ENCODE measurements at regions not wholly inside any gene's neighbourhood (a gene's known extent, or its start where the extent isn't known, plus 50 kb on each side); places are given as distances from the start of the nearest gene placed in this dataset.
"Not testable (repeated sequence)": the region's sequence is repeated elsewhere in the genome, so short reads cannot be mapped to it uniquely, and the experiment has no call there.

DNA sequence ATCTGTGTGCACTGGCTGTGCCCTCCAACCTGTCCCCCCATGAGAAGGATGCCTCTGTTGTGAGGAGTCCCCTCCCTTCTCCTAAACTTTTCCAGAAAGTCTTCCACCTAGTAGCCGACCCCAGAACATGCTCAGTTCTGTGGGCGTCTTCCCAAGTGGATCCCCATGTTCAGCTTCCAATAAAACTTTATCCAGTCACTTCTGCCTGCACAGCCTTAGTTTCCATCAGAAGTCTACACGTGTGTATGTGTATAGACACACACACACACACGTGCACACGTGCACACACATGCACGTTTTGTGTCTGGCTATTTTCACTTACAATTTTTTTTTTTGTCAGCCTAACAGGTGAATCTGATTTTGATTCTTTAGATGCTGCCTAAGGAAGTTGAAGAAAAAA is 115.1 kb downstream of the RTP5 start:
- no peak for DNase-seq

DNA sequence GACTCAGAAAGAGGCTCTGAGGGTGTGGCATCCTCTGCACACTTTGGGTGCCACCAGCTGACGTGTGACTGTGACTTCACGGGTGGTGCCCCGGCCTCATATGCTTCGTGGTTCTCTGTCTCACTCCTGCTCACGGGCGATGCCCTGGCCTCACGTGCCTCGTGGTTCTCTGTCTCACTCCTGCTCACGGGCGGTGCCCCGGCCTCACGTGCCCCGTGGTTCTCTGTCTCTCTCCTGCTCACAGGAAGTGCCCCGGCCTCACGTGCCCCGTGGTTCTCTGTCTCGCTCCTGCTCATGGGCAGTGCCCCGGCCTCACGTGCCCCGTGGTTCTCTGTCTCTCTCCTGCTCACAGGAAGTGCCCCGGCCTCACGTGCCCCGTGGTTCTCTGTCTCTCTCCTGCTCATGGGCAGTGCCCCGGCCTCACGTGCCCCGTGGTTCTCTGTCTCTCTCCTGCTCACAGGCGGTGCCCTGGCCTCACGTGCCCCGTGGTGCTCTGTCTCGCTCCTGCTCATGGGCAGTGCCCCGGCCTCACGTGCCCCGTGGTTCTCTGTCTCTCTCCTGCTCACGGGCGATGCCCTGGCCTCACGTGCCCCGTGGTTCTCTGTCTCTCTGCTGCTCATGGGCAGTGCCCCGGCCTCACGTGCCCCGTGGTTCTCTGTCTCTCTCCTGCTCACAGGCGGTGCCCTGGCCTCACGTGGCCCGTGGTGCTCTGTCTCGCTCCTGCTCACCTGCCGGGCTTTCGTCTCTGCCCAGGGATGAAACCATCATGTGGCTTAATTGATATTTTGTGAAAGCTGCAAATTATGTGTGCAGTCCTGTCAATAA is 115.8 kb downstream of the RTP5 start:
- peak; percentile 15 for DNase-seq

DNA sequence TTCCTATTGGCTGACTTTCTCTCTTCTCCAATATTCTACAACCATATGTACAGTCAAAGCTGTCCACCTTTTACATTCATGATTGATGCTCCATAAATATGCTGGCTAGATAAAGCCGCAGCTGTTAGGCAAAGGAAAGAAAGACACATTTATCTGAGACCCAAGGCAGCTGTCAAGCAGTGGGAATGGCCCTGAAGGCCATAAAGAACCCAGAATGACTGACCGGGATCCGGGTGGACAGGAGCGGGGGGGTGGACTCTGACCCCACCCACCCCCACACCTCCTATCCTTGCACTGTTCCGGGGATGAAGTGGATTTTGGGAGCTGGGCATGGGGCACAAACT is 116.4 kb downstream of the RTP5 start:
- DNase-seq, result no peak

DNA sequence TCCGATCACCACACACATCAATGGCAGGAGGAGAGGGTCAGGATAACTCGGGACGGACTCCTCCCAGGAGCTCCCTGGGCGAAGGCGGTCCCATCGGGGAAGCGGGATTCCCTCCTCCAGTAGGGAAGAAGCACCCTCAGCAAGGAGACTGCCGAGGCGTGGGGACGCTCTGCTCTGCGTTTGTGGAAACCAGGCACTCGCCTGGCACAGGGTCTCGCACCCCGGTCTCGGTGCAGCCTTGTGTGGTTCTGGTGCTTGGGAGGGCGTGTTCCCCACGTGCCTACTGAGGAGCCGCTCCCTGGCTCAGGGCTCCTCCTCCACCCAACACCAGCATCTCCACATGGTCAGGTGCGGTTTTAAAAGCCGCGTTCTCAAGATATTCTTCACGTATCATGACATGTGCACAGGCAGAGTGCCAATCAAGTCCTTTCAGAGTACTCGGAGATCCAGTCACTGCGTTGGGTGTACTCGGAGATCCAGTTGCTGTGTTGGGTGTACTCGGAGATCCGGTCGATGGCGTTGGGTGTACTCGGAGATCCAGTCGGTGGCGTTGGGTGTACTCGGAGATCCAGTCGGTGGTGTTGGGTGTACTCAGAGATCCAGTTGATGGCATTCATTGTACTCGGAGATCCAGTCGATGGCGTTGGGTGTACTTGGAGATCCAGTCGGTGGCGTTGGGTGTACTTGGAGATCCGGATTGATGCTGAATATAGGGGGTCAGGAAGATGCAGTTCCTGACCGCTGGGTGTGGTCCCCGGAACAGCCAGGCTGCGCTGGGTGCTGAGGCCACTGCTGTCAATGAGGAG is 117.5 kb downstream of the RTP5 start:
- DNase-seq, result no peak

DNA sequence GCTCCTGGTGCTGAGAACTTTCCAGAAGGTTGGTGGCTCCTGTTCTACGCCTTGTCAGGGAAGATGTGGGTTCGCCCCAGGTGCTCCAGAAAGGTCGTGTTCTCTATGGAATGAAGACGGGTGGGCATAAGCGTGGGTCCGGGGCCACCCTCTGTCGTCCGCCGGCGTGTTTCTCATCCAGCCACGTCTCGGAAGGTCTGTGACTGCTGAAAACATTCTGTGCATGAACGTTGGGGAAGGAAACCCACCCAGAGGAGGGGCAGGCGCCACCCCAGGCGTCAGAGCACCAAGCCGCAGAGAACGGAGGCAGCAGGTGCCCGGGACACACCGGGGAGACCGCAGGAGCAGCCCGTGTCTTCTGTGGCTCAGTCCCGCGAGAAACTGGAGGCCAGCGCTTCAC is 118.2 kb downstream of the RTP5 start:
- no peak for DNase-seq

DNA sequence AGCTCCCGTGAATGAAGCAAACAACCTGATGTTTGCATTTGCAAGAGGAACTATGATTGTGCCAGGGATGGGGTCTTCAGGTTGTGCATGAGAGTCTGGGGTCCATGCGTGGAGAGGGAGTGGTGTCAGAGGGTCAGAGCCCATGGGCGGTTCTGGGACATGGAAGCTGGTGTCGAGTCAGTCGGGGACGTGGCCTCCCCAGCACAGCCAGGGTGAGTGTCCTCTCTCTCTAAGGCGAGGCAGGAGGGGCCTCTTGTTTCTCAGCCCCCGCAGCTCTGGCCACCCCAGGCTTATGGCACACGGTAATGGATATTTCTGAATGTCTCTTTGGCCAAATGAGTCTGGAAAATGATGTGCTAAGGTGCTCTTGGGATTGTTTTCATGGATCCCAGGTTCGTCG is 118.6 kb downstream of the RTP5 start:
- no peak for DNase-seq

DNA sequence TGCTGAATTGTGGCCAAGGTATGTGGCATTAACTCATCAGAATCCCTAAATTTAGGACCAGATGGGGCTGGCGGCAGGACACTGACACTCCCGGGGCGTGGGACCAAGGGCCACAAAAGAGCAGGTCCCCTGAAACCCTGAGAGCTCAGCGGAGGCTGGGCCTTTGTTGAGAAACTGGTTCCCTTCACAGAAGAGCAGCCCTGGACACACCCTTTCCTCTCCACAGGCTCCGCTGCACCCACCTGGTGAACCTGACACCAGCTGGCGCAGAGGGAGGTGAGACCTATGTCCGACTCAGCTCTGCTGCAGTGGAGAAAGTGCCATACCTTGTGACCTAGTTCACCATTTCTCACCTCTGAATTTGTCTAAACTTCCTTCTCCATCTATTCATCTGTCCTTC is 119.5 kb downstream of the RTP5 start:
- DNase-seq, result no peak

DNA sequence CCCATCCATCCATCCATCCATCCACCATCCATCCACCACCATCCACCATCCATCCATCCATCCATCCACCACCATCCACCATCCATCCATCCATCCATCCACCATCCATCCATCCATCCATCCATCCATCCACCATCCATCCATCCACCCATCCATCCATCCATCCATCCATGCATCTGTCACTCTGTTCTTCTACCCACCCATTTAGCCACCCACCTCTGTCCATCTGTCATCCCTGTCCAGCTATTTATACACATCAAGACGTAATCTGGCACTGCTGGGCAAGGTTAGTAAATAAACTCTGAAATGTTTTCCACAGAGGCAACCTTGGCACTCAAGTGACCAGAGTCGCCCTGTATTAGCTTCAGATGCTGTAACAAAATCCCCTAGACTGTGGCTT is 120.9 kb downstream of the RTP5 start:
- no peak for DNase-seq

DNA sequence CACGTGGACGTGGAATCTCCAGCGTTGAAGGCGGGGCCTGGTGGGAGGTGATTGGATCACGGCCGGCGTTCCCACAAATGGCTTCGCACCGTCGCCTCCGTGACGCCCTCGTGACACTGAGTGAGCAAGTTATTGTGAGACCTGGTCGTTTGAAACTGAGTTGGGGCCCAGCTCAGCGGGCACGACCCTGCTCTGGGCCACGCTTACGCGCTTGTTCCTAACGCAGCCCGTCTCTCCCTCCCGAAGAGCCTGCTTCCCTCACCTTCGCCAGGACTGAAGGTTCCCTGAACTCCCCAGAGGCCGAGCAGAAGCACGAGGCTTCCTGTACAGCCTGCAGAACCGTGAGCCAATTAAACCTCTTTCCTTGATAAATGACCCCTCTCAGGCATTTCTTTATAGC is 121.8 kb downstream of the RTP5 start:
- DNase-seq, result no peak

DNA sequence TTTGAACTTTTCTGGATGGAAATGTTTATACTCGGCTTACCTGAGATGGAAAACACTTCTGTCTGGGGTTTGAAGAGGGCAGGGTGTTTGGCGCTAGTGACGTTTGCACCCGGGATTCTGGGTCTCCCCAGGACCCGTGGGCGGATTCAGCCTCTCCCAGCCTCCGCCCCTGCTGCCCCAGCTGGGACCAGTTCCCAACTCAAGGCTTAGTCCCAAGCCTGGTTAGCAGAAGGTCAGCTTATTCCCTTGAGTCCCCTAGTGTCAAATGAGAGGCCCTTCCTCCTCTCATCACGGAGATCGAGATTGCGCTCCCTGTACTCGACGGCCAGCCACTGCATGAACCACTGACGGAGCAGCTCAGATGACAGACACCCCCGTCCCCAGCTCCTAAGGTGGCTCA is 123.2 kb downstream of the RTP5 start:
- DNase-seq, result no peak

DNA sequence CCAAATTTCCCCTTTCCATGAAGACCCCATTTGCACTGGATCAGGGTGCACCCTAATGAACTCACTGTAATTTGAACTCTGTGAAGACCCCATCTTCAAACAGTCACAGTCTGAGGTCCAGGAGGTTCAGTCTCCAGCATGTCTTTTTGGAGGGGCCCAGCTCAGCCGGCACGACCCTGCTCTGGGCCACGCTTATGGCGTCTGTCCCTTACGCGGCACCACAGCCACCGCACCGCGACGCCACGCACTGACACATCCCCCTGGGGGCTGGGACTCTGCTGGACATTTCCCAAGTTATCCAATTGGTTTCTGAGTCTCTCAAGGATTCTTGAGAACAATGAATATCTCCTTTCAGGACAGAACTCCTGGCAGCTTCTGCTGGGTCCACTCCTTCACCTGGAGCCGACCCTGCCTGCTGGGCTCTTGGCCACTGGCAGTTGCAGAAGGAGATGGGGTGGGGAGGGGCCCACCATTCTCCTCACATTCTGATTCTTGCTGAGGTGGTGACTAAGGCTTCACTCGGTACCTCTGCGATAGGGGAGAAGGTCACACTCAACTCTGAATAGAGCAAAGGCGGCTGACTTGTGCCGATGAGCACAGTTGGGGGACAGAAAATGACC is 124.0 kb downstream of the RTP5 start:
- no peak for DNase-seq

DNA sequence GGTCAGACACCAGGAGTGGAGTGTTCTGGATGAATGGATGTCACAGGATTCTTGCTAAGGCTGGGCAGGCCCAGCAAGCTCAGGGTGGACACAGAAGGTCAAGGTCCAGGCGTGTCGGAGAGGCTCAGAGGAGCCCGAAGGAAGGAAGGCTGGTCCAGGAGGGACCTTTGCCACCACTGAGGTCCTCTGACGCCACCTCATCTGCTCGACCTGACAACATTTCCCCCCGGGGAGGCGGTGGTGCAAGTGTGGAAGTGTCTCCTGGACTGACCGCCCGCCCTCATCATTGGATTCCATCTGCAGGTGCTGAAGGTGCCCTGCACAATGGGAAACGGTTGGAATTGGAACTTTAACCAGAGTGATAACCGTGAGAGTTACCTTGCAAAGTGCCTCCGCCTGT is 124.6 kb downstream of the RTP5 start:
- no peak for DNase-seq

DNA sequence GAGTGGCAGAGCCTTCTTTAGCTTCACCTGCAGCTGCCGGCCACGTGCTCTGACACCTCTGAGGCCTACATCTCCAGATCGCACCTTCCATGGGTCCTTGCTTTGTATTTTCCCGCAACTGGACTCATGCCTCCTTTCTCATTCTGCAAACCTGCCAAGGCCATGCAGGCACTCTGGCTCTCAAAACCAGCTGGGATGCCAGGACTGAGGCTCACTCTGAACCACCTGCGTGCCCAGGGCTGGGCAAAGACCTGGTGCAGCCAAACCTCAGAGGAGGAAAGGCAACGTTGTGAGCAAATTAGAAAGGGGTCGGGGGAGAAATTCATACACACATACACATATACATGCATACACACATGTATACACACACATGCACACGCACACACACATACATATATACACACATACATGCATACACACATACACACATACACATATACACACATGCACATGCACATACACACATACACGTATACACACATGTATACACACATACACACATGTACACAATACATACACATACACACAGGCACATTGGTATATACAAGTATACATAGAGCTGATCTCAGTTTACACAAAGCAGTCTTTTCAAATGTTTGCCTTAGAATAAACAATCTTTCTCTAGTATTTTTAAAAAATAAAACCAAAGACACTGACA is 125.2 kb downstream of the RTP5 start:
- DNase-seq, result no peak

DNA sequence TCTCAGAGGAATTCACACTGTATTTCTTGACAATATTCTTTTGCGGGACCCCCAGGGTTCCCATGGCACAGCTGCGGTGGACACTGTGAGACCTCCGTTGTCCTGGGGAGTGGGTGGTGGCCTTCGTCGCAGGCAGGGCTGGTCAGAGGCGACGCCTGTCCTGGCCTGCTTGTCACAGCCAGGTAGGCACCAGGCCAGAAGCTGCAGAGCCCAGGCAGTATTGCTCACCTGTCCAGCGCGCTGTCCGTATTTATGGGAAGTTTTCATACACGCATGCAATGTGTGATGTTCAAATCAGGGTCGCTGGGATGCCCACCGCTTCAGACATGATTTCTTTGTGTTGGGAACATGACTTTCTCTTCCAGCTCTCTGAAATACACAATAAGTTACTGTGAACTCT is 126.6 kb downstream of the RTP5 start:
- no peak for DNase-seq

DNA sequence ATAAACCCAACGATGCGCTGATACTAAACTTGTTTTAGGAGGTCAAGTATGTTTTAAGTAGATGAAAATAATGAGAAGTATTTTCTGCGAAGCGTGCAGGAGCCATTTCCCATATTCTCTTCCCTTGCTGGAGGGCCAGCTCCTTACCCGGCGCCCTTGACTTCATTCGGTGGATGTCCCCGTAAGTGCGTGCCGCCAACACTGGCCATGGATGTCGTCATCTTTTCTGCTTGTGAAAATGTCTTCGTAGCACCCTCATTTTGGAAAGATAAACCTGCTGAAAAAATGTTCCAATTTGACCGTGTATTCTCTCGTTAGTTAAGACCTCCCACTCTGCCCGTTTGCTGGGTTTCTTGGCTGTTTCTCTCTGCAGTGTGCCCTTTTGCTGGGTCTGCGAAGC is 127.5 kb downstream of the RTP5 start:
- DNase-seq, result no peak

DNA sequence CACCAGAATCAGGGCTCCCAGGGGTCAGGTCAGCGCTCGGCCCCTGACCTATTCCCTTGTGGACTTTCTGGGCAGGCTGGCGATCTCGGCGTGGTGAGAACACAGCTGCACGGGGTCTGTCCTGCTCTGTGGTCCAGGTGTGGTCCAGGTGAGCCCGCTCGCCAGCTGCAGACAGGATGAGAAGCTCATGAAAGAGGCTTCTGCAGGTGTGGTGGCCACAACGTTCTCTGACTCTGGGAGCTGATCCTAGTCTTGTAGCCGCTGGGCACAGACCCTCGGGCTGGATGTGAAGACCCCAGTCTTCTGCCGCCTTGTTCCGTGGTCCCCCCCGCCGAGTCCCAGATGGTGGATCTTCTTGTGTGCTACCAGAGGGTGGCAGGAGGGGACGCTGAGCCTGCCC is 129.7 kb downstream of the RTP5 start:
- DNase-seq, result no peak

DNA sequence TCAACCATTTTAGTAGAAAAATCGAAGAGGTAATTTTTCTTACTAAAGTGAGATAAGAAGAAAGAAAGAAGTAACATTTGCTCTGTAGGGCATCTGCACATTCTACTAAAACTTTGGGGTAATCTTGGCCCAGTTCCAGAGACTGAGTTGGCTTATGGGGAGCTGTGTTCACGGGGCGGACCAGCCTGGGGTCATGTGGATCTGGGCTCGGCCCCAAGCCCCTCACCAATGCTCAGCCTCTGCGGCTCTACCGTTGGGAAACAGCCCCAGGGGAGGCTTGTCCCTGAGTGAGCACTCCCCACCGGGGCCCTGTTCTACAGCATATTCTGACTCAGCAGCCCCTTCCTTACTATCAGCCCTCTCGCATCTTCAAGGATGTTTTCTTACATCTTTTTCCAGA is 132.3 kb downstream of the RTP5 start:
- no peak for DNase-seq

DNA sequence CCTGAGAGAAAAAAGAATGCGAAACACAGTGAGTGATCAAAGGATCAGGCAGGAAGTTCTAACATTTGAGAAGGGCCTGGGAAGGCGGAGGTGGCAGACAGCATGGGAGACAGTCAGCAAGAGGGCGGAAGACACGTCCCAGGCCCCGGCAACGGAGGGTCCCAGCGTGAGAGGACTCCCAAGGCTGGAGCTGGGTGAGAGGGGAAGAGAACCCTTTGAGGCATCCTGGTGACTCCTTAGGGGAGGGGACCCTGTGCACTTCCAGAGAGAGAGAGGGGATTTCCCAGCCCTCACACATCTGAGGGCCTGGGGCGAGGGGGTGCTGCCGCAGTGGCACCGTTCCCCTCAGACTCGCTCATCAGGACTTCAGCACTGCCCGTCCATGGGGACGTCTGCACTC is 133.4 kb downstream of the RTP5 start:
- peak; percentile 8 for DNase-seq

DNA sequence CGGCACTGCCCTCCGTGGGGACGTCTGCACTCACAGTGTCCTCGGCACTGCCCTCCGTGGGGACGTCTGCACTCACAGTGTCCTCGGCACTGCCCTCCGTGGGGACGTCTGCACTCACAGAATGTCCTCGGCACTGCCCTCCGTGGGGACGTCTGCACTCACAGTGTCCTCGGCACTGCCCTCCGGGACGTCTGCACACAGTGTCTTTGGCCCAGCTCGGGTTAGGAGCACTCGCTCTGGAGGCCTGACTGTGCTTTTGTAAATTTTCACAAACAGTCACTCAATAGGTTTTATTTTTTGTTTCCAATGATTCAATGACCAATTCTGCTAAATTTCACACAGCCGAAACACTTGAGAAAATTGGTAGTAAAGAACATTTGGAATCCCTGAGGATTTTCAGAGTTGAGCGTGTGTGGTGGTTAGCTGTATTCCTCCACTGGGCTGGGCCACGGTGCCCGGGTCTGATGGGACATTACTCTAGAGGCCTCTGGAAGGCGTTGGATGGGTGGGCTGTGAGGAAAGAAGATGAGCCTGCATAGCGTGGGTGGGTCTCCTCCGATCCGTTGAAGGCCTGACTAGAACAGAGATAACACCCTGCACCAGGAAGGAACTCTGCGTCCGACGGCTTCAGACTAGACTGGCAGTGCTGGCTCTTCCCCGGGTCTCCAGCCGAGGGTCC is 134.8 kb downstream of the RTP5 start:
- no peak for DNase-seq

DNA sequence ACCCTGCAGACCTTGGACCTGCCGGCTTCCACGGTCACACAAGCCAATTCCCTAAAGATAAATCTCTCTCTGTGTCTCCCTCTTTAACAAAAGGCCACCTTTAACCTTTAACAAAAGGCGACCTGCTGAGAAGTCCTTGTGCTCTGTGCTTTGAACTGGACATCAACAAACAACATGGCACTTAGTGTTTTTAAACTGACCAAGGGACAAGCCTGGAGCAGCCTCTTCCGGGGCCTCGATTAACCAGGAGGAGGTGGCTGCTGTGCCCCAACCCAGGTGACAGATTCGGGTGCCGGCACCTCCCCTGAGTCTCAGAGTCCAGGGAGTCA is 135.3 kb downstream of the RTP5 start:
- no peak for DNase-seq

DNA sequence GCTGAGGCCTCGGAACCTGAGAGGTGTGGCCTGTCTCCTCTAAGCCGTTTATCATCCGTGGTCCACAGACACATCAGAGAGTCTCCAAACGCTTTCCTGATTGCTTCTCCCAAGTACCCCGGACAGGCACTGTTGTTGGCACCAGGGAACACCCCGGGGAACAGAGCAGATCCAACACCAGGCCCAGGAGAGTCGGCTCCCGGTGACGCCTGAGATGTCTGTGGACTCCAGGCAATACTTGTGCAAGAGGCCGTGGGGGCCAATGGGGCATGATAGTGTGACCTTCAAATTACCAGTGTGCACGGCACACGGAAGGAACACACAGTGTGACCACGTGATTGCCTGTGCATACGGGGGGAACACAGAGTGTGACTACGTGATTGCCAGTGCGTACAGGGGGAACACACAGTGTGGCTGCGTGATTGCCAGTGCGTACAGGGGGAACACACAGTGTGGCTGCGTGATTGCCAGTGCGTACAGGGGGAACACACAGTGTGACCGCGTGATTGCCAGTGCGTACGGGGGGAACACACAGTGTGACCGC is 136.6 kb downstream of the RTP5 start:
- not testable (repeated sequence) for DNase-seq

DNA sequence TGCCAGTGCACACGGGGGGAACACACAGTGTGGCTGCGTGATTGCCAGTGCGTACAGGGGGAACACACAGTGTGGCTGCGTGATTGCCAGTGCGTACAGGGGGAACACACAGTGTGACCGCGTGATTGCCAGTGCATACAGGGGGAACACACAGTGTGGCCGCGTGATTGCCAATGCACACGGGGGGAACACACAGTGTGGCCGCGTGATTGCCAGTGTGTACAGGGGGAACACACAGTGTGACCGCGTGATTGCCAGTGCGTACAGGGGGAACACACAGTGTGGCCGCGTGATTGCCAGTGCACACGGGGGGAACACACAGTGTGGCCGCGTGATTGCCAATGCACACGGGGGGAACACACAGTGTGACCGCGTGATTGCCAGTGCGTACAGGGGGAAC is 139.4 kb downstream of the RTP5 start:
- not testable (repeated sequence) for DNase-seq

DNA sequence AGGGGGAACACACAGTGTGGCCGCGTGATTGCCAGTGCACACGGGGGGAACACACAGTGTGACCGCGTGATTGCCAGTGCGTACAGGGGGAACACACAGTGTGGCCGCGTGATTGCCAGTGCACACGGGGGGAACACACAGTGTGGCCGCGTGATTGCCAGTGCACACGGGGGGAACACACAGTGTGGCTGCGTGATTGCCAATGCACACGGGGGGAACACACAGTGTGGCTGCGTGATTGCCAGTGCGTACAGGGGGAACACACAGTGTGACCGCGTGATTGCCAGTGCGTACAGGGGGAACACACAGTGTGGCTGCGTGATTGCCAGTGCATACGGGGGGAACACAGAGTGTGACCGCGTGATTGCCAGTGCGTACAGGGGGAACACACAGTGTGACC is 140.3 kb downstream of the RTP5 start:
- not testable (repeated sequence) for DNase-seq
